ENCODE measurements at regions not wholly inside any gene's neighbourhood (a gene's known extent, or its start where the extent isn't known, plus 50 kb on each side); places are given as distances from the start of the nearest gene placed in this dataset.

- DNase-seq = no peak
These were observed 221.6 kb downstream of the MYCN start for GRCh38 chr2:16161768-16162490.

DNA sequence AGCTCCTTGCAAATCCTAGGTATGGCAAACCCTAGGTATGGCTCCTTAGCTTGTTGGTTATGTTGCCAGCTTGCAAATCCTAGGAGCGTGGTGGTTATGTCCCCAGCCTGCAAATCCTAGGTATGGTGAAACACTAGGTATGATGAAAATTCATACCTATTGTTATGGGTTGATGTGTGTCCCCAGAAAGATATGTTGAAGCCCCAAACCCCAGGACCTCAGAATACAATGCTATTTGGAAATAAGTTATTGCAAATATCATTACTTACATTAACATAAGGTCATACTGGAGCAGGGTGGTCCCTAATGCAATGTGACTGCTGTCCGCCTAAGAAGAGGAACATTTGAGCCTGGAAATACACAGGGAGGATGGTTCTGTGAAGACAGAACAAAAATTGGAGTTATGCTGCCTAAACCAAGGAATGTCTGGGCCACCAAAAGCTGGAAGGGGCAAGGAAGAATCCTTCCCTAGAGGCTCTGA is 220.8 kb downstream of the MYCN start:
- no peak for DNase-seq

DNA sequence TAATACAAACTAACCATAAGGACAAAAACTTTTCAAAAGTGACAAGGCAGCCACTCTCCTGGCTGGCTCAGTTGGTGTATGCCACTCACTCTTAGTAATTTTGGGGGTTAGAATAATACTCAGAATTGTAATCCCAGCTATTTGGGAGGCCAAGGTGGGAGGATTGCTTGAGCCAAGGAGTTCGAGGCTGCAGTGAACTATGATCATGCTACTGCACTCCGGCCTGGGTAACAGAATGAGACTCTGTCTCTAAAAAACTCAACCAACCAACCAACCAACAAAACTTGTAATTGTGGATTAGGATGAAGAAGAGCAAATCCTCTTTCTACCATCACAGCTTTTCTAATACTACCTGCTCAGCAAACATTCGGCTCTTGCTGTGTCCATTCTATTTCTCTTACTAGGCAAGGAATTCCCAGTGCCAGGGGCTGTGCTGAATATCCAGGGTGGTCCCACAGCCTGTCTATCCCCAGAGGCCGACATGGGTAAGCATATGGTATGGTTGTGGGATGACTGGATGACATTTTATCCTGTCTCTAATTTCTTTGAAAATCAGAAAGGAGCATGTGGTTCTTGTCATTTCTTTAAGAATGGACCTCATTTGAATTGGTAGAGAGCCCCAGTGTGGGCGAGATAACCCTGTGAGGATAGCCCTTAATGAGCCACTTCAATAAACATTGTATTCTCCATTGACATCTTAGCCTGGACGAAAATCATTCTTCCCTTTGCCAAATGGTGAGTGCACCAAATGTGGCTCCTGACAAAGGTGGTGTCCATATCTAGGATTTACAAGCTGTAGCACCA is 220.1 kb downstream of the MYCN start:
- DNase-seq = no peak

DNA sequence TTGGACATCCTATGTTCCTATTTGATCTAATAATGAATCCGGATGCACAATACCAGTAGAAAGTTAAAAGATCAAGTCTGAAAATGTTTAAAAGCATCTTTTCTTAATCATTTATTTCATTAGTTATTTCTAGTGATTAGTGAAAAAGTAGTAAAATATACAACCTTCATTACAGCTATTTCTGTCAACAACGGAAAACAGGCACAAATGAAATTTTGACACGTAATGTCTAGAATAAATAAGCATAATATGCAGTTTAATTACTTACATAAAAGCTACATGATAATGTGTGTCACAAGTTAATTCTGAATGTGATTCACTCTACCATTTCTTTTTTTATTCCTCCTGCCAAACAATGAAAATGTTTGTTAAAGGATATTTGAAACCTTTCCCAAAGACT is 216.1 kb downstream of the MYCN start:
- no peak for DNase-seq

GRCh38 chr2:16155766-16156165 is 215.4 kb downstream of the MYCN start:
- DNase-seq = no peak

DNA sequence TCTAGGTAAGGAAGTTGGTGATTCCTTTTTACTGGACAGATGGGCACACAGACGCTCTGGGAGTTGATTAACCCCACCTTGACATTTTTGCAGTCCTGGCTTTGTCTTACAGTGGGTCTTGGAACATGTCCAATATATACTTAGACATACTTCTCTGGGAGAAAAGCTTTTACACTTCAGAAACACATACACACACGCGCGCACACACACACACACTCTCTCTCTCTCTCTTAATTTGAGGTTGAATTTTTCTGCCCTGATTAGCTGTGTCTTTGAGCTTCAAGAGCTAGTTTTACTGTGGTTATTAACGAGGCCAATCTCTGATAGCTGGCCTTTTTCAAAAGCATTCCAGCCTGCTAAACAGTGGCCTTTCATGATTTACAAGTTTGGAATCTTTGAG is 215.0 kb downstream of the MYCN start:
- DNase-seq = no peak

DNA sequence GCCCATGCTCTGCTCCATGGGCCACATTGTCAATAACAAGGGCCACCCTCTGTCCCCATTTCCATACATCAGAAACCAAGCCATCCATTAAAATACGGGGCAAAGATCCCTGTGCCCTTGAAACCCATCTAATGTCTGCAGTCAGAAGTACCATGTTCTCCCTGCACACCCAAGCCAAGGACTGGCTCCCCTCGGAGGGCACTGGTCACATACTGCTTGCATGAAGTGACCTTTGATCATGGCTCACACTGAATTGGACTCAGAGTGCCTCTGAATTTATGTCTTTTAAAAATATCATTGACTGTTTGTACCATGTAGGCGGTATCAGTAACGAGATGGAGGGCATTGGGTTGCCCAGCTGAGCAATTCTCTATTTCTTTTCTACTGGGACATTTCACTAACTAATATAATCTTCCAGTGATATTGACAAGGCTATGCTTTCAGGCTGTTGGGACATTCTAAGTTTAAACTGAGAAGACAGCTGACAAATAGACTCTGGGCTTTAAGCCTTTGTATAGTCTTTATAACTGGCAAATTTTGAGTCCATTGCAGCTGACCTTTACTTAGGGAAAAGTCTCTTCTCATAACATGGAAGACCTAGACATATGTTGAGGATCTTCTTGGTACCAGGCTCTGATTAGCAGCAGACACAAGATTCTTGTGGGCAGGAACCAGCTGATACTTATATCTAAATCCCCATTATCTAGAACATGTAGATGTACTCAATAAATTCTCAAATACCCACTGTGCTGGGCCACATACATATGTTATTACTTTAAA is 214.3 kb downstream of the MYCN start:
- no peak for DNase-seq

- DNase-seq = no peak
These were observed 213.7 kb downstream of the MYCN start for GRCh38 chr2:16154061-16154460.

- DNase-seq = no peak
These were observed 213.3 kb downstream of the MYCN start for GRCh38 chr2:16153754-16154035.

DNA sequence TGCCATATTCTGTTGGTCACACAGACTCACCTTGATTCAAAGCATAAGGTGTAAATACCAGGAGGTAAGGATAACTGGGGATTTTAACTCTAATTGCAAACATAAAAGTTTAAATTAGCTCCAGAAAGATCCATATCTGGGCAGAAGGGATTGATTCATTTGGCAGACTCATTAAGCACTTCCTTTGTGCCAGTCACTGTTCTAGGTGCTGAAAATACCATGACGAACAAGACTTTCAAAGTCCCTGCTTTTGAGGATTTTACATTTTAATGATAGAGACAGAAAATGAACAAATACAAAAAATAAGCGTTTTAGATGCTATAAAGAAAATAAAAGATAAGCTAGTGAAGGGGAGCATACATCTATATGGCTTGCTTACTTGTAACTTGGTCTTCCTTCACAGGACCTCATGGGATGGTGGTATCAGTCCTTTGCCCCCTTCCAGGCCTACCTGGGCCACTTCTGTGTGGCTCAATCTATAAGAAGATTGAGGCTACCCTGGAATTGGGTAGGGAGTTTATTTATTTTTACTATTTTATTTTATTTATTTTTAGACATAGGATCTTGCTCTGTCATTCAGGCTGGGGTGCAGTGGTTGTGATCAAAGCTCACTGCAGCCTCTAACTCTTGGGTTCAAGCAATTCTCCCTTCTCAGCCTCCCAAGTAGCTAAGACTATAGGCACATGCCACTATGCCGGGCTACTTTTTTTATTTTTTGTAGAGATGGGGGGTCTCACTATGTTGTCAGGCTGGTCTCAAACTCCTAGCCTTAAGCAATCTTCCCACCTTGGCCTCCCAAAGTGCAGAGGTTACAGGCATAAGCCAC is 212.8 kb downstream of the MYCN start:
- no peak for DNase-seq

DNA sequence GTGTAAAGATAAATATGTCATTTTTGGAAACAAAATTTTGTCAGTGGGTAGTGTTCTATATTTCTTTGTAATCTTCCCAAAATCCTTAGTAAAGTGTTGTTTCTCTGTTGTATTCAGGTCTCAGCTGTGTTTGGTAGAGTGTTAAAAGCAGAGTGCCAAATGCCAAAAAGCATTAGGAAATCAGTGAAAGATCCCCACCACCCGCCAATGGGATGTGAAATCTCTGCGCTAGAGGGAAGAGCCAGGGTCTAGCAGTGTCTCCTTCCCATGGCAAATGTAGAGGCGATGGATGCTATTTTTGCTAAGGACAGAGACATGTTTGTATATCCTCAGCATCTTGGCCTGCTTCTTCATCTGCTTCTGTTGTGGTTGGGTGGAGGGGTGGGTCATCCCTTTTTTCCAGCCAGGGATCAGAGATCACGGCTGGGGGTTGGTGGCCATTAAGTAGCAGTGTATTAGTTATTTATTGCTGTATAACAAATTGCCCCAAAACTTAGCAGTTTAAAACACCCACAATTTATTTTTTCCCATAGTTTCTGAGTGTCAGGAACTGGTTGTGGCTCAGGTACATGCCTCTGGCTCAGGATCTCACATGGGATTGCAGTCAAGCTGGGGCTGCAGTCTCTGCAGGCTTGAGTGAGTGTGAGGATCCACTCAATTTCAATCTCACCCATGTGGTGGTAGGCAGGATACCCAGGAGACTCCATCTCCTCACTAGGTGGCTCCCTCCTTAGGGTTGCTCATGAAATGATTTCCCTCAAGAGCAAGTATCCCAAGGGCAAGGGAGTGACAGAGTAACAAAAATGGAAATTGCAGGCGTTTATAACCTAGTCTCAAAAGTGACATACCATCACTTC is 211.9 kb downstream of the MYCN start:
- DNase-seq = no peak

DNA sequence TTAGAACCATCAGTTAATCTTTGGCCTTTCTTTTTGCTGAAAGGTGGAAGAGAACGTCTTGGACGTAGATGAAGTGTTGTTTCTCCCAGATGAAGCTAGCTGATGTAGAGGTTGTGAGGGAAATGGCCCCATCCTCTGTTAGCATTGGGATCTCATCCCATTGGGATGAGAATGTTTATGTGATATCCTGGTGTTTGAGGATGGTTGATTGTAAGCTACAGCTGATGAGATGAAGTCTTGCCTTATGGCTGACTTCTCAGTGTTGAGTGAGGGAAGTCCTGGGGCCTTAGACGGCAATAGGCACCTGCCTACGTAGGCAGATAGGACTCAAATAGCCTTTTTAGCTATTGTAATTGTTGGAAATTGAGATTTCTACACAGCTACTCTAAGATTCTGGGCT is 211.3 kb downstream of the MYCN start:
- DNase-seq = no peak

- DNase-seq = no peak
These were observed 210.9 kb downstream of the MYCN start for GRCh38 chr2:16151281-16151570.

- no peak for DNase-seq
These were observed 210.3 kb downstream of the MYCN start for GRCh38 chr2:16150456-16151280.

- DNase-seq = no peak
These were observed 209.2 kb downstream of the MYCN start for GRCh38 chr2:16149349-16150243.

GRCh38 chr2:16148632-16149348 is 208.4 kb downstream of the MYCN start:
- no peak for DNase-seq

- DNase-seq = no peak
These were observed 202.3 kb downstream of the MYCN start for GRCh38 chr2:16142383-16143361.

- DNase-seq = no peak
These were observed 201.2 kb downstream of the MYCN start for GRCh38 chr2:16141641-16141921.
